GM12891 (cell line): ENCODE measurements at regions not wholly inside any gene's neighbourhood (a gene's known extent, or its start where the extent isn't known, plus 50 kb on each side); places are given as distances from the start of the nearest gene placed in this dataset.

Experiments
- PAX5 ChIP-seq: IDR thresholded peaks from 2 replicates; pipeline ENCODE4 v1.6.1; 2011; ENCODE audit warnings: low read length, moderate library complexity, mild to moderate bottlenecking; ENCODE audit not compliant: insufficient read depth, severe bottlenecking
- POLR2A ChIP-seq: IDR thresholded peaks from 2 replicates; pipeline ENCODE4 v1.6.1; 2011; ENCODE audit warnings: low read depth, low read length, control low read depth
- POLR2AphosphoS5 ChIP-seq: IDR thresholded peaks from 2 replicates; pipeline ENCODE4 v1.6.1; 2011; ENCODE audit warnings: low read depth, low read length, control low read depth
- POU2F2 ChIP-seq: IDR thresholded peaks from 2 replicates; pipeline ENCODE4 v1.6.1; 2011; ENCODE audit warnings: low read depth, mild to moderate bottlenecking, control low read depth, low read length, moderate library complexity
- SPI1 ChIP-seq: IDR thresholded peaks from 2 replicates; pipeline ENCODE4 v1.6.1; 2011; ENCODE audit warnings: low read depth, low read length, control low read depth

DNA sequence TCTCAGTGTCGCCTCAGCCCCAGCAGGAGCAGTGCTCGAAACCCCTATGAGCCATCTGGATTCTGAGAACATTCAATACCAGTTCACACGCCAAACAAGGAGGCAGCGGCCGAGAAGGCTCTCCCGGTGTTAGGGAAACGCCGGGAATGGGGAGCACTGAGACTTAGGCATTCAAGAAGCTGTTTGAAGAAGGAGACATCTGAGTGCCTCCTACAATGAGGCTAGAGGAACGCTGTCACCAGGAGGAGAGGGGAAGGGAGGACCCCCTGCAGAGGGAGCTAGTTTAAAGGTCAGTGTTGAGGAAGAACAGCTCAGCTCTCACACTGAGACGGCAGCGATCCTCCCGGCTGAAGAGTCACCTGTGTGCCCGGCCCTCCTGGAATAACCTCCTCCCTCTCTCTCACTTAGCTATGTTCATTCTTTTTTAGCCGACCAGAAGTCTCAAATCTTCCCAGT is 69.9 kb downstream of the SERPINA3 start:
- TF ChIP-seq SPI1, result no peak
- no peak for TF ChIP-seq POLR2A
- TF ChIP-seq PAX5, result no peak
- no peak for TF ChIP-seq POLR2AphosphoS5
- TF ChIP-seq POU2F2, result no peak
